ENCODE measurements at regions not wholly inside any gene's neighbourhood (a gene's known extent, or its start where the extent isn't known, plus 50 kb on each side); places are given as distances from the start of the nearest gene placed in this dataset.

DNA sequence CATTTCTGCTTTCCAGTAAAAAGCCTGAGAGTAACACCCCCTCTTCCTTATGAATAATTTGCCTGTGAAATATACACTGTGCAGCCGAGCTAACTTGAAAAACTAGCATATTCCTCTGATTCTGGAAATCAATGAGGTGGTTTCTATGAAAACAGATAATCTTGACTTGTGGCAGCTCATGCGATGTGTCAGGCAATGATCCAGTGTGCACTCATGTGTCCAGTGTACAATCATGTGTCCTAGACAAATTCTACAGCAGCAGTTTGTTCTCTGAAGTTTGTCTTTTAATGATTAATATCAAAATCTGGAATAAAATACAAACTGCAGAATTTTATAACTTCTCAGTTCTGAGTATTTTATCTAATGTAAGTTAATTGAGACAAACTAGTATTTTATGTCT is 2213.9 kb upstream of the PCDH20 start:
- DNase-seq (ENCODE audit: low read depth in 1 of 2, low spot score in 1 of 2): no peak

DNA sequence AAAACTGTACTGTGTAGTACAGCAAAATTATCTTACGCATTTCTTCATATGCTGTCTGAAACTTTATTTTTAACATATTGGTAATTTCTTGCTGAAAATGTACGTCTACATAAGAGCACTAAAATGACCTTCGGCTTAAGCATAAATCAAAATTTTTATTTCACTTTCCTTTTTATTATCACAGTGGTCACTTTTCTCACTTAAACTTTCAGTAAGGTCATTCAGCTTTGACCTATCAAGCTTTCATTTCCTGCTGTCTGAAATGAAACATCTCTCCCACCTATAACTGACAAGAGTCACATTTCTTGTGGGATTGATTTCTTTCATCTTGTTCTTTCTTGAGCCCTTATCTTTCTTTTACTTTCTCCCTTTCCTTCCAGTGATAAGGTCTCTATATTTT is 2212.7 kb upstream of the PCDH20 start:
- no peak for DNase-seq (ENCODE audit: low read depth in 1 of 2, low spot score in 1 of 2)

DNA sequence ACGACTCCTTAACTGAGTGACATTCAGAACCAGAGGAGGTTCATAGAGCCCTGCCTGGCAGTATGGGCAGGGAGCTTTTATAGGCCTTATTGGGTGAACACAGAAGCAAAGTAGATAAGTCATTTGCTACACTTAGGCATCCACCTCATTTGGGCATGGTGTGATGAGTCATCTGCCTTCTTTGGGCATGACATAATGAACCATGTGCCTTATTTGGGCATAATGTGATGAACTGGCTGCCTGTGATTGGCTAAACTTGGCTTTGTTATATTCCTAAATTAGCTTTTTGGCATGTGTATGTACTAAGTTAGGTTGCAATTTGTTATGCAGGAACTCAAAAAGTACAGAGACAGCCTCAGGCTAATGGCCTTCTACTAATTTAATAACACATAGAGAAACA is 2210.2 kb upstream of the PCDH20 start:
- no peak for DNase-seq (ENCODE audit: low read depth in 1 of 2, low spot score in 1 of 2)

DNA sequence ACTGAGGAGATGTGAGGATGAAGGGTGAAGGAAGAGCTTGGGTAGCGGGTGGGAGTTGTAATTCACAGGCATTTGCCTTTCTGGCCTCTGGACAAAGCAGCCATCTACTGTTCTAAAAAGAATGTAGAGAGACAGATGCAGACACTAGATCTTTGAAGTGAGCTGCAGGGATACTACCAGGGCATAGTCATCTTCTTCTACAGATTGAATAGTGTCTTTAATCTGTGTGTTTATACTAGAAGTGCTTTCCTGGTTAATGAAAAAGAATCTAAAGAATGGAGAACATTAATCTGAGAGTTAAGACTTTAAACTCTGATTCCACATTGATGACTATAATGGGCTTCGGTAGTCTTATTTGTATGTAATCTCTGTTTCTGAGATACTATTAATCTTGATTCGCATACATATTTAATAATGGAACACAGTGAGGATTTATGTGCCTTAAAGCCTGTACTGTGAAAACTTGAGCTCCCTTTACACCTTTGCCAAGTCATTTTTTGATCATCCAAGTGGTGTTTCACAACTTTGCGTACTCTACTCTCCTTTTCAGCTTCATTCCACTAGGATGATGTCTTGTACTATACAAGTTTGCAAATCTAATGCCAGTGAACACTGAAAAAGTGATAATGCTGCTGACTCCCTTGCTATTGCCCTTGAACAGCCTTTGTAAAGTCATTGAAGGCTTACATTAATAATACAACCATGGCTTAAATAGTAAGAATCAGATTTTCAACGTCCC is 2199.4 kb upstream of the PCDH20 start:
- no peak for DNase-seq (ENCODE audit: low read depth in 1 of 2, low spot score in 1 of 2)

DNA sequence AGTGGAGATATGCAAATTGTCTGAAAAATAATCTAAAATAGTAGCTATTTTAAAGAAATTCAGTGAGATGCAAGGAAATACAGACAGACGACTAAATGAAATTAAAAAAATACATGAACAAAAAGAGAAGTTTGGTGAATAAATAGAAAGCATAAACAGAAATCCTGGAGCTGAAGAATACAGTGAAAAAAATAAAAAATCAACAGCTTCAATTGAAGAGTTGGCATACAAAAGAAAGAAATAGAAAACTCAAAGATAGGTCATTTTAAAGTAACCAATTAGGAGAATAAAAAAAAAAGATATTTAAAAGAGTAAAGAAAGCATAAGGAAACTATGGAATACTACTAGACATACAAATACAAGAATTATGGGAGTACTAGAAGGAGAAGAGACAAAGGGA is 2191.5 kb upstream of the PCDH20 start:
- DNase-seq (ENCODE audit: low read depth in 1 of 2, low spot score in 1 of 2): no peak

DNA sequence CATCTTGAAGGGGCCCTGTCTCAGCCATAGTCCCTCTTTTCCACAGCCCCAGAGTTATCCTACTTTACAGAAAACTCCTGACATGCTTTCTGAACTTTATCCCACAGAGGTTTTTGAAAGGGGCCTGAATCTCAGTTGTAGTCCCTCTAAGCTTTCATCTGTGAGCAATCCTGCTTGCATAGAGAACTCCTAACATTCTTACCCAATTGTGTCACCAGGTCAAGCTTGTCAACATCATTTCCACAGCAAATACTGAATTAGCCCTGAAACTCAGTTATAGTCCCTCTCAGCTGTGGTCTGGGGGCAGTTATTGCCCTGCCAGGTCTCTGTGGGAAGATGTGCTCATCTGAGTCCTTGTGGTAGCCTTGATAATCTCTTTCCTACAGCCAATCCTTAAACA is 2190.3 kb upstream of the PCDH20 start:
- DNase-seq (ENCODE audit: low read depth in 1 of 2, low spot score in 1 of 2): no peak

DNA sequence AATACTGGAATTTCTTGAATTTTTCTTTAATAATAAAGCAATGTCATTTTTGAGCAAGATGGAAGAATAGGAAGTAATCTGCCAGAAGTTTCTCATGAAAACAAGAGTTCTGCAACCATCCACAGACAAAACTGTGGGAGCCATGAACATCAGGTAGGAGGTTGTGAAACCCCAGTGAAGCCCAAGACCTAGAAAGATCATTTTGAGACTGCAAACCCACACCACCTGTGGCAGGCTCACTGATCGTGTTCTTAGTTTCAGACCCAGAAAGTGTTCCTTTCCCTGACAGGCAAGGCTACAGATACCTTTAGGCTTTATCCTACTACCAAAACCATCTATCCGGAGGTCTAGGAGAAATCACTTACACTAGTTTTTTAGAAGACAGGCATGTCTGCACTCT is 2189.8 kb upstream of the PCDH20 start:
- DNase-seq (ENCODE audit: low read depth in 1 of 2, low spot score in 1 of 2): no peak

DNA sequence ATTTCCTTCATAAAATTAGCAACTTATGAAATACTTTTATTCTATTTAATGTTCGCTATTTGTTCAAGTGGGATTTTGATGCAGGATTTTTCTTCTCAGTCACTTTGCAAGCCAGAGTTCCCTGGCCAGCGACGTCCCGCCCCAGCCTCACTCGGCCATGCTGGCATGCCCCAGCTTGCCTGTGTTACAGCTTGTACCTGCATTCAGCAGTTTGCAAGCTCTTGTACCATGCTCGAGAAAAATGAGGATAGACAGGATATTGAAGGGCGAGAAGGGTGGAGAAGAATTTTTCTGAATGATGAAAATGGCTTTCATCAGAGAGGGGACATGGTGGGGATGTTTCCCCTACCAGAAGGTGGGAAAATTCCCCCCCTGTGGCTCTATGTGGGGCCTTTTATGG is 2180.2 kb upstream of the PCDH20 start:
- DNase-seq (ENCODE audit: low read depth in 1 of 2, low spot score in 1 of 2): no peak

DNA sequence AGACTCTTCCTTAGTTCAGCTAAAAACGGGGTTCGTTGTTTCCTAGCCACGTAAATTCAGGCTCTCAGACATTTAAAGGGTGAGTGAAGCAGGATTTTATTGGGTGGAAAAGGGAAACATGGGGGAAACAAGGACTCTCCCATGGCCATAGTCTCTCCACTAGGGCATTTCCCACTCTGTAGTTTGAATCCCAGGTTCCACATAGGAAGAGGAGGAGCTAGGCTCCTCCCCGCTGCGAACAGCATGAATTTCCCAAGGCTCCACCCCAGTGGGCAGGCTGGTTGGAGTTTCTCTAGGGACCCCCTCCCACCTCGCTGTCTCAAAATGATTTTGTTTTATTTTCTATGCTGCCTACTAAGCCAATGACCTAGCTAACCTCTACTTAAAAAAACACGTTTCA is 2170.8 kb upstream of the PCDH20 start:
- no peak for DNase-seq (ENCODE audit: low read depth in 1 of 2, low spot score in 1 of 2)

DNA sequence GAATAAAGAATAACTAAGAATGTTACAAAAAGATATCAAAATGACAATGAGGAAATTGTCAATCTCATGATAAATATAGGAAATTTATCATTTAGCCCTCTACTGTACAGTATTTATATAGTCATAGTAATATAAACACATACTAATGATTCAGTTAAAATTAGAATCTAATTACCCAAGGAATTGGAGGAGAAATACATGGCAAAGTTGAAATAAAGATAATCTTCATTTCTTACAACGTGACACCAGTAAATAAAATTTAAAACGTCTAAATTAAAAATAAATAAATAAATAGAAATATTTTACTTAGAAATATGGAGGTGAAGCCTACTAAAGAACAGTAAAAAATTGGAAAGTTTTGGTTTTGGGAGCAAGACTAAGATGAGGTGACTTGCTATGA is 2163.1 kb upstream of the PCDH20 start:
- DNase-seq (ENCODE audit: low read depth in 1 of 2, low spot score in 1 of 2): no peak

DNA sequence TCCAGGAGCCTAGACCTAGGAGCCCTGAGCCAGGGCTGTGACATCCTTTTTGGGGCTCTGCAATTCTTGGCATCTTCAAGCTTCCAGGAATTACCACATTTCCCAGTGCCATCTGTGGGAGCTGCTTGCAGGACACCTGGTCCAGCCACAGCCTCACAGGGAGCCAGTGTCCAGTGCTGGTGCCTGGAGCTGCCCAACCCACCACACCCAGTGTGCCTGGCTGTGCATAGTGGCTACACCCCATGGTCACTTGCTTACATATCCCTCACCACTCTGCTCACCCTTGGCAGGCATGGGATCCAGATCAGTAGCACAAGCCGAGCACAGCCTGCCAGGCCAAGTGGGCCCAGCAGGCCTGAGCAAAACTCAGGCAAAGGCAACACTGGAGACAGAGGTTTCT is 2151.4 kb upstream of the PCDH20 start:
- no peak for DNase-seq (ENCODE audit: low read depth in 1 of 2, low spot score in 1 of 2)

DNA sequence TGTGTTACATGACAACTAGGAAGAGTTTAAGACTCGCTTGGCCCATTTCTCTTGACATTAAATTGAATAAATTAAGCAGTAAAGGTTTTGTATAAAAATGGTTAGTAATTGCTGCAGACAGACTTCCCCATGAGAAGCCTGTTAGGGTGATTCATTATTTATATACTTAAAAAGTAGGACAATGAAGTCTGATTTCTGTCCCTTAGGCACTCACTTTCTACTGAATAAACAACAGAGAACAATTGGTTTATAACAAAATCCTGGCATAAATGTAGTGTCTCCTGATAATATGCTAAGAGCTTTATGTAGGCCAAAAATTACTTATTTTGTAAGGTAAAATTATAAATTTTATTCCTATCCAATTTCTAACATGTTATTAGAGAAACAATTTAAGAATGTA is 2138.5 kb upstream of the PCDH20 start:
- DNase-seq (ENCODE audit: low read depth in 1 of 2, low spot score in 1 of 2): no peak

DNA sequence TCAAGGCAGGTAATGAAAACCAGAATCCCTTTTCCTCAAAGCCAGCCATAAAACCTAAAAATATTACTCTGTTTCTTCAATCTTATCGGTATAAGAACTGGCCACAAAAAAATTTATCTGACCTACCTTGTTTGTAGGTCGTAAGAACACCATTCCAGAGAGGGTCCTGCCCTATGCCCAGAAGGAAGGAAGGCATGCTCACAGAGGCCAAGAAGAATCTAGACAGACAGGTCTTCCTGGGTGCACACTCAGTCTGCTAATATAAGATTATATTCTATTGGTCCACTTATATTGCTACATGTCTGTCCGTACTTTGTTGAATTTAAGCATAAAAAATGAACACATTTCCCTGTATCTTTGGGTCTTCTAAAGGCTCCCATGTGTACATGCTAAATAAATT is 2136.1 kb upstream of the PCDH20 start:
- DNase-seq (ENCODE audit: low read depth in 1 of 2, low spot score in 1 of 2): no peak

DNA sequence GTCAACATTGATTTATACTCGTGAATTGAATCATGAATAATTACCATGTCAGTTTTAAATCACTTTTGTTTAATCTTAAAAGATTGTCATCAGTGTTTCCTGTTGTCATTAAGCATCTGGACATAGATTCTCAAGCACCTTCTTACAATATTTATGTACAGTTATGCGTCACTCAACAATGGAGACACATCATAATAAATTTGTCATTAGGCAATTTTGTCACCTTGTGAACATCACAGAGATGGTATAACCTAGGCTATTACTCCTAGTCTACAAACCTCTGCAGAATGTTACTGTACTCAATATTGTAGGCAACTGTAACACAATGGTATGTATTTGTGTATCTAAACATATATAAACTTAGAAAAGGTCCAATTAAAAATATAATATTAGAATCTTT is 2130.9 kb upstream of the PCDH20 start:
- DNase-seq (ENCODE audit: low read depth in 1 of 2, low spot score in 1 of 2): no peak

DNA sequence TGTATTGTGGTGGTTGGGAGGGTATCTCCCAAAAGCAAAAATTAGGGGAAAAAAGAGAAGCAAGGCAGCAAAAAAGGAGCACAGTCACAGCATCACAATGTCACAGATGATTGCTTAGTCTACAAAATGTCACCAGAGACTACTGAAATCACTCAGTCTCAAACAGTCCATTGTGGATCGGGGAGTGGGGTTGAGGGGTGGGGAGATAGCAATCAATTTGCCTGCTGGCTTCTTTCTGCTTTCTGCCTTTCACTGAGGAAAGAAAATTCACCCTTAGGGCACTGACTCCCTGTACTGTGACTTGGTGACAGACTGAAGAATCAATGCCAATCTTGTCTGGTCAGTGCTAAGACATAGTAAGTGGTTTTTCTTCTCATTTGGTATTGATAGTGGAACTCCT is 2127.1 kb upstream of the PCDH20 start:
- no peak for DNase-seq (ENCODE audit: low read depth in 1 of 2, low spot score in 1 of 2)

DNA sequence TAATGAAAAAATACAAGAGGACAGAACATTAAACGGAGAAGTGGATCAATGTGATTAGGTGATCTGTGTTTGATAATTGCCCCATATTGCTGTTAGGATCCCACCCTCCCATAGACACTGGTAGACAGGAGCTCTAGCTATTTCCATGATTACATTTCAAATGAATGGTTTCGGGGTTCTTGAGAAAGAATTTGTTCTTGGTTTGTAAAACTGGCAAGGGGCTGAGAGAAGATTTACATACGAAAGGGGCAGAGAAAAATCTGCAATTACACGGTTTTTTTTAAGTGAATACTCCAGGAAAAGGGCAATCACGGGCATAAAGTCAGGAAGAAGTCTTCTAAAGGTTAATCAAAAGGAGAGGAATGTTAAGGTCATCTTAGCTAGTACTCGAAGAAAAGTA is 2125.7 kb upstream of the PCDH20 start:
- DNase-seq (ENCODE audit: low read depth in 1 of 2, low spot score in 1 of 2): no peak

DNA sequence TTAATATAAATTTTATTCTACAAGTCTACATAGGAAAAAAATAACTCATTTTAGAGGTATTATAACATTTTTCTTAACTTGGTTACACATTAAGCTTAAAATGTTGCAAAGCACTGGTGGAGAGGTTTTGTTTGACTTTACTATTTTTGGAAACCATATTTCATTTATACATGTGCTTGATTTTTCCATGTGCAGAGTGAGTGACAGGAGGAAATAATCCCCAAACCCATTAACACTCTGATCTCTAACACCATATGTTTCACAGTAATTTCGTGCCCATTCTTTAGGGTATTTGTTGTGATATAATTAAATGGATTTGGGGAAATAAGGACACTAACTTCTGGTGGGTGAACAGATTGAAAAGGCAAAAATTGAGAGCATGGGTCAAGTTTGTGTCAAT is 2124.4 kb upstream of the PCDH20 start:
- DNase-seq (ENCODE audit: low read depth in 1 of 2, low spot score in 1 of 2): no peak

DNA sequence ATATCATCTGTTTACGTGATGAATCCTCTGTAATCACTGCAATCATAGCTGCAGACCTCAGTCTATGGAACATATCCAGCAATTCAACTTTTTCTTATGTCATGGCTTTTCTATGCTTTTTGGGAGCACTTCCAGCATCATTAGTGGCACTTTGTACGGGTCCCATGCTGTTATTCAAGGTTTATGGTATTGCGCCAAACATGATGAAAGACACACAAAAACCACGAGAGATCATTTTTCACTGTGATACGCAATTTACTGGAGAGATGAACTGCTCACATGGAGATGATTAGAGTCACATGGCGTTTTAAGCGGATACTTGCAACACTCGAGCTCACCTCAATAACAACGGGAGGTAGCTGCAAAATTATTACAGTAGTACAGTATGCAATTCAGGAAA is 2101.7 kb upstream of the PCDH20 start:
- DNase-seq (ENCODE audit: low read depth in 1 of 2, low spot score in 1 of 2): no peak

DNA sequence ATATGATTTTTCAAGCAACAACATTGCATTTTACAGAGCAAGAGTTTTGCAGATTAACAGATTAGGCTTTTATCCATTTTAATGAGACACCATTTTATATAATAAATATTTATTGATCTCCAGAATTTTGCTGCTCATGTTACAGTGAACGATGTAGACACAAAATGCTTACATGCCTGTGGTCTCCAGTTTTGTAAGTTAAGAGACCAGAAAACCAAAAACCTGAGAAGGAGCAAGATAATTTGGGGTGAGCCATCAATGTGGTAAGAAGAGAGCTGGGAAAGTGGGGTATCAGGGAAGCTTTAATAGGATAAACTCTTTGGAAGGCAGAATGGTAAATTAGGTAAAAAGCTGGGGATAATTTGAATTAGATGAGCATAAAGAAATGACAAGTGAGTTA is 2100.5 kb upstream of the PCDH20 start:
- no peak for DNase-seq (ENCODE audit: low read depth in 1 of 2, low spot score in 1 of 2)

DNA sequence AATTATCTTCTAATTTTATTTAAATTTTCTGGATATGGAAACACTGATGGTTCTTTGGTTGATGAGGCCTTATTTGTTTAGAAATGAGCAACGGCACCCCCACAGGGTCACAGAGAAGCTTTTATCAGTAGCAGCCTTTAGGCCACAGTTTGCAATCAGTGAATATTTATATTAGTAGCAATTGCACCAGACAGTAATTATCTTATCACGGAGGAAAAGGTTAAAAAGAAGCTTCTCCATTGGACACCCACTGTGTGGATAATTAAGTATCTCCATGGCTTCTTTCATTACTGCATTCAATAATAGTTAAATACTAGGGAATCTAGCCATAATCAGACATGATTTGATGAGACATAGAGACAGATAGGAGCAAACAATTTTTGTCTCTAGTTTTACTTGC is 2099.2 kb upstream of the PCDH20 start:
- DNase-seq (ENCODE audit: low read depth in 1 of 2, low spot score in 1 of 2): no peak

DNA sequence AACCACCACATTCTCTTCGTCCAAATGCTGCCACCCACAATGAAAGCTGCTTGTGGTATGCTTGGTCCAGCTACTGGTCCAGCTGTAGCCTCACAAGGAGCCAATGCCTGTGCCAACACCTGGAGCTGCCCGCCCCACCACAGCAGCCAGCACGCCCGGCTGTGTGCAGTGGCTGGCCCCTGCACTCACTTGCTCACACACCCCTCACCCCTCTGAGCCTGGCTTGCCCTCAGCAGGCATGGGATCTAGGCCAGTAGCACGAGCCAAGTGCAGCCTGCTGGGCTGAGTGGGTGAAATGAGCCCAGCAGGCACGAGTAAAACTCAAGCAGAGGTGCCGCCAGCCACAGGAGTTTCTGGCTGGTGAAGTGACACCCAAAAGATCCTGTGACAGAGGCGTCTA is 2096.4 kb upstream of the PCDH20 start:
- no peak for DNase-seq (ENCODE audit: low read depth in 1 of 2, low spot score in 1 of 2)

DNA sequence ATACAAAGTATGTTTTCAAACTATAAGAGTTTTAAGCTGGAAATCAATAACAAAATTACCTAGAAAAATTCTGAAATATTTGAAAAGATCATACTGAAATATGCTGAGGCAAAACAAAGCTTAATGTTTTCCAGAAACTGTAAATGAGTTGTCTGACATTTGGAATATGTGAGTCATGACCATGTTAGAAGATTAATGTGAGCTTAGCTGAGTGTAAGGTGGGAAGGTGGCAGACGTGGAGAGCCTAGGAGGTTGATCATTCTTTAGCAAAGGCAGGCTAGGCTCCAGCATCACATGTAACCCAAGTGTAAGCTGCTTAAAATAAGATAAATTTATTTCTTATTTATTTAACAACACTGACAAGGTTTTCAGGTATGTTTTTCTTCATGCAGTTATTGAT is 2086.1 kb upstream of the PCDH20 start:
- no peak for DNase-seq (ENCODE audit: low read depth in 1 of 2, low spot score in 1 of 2)

DNA sequence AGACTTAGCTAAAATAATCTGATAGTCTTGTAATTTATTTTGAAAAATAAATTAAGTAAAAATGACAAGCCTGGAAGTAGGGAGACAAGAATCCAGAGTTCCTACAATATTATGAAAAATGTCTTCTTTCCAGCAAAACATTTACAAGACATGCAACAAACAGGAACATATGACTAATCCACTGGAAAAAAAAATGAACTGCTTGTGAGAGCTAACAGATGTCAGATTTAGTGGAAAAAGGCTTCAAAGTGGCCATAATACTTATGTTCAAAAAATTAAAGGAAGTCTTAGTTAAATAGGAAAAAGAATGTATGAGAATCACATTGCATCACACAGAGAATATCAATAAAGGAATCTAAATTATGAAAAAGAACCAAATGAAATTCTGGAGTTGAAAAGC is 2082.0 kb upstream of the PCDH20 start:
- DNase-seq (ENCODE audit: low read depth in 1 of 2, low spot score in 1 of 2): no peak

DNA sequence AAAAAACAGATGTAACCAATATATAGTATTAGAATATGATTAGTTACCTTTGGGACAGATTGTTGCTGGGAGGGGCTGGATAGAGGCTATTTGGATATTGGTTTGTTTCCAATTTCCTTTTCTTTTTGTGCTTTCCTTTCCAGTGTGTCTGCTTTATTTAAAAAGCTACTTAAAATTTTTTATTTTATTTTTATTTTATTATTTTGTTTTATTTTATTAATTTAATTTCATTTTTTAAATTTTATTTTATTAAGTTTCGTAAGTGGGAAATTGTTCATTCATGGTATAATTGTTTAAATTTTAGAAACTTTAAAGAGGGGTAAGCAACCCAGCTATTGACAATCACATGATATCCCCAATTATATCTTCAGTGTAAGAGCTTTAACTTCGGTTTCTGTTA is 2077.0 kb upstream of the PCDH20 start:
- no peak for DNase-seq (ENCODE audit: low read depth in 1 of 2, low spot score in 1 of 2)

All from activated CD4-positive, alpha-beta T cell treated with anti-CD3 and anti-CD28 coated beads, Interleukin-2, amount 50 U/mL, for 24 hours (primary cell).